HG03108 (cell line): ENCODE measurements at regions not wholly inside any gene's neighbourhood (a gene's known extent, or its start where the extent isn't known, plus 50 kb on each side); places are given as distances from the start of the nearest gene placed in this dataset.
"Not testable (repeated sequence)": the region's sequence is repeated elsewhere in the genome, so short reads cannot be mapped to it uniquely, and the experiment has no call there.

ENCODE experiments used
- ATAC-seq: cut with Tn5 transposase; IDR thresholded peaks from one replicate; pipeline ENCODE4 v1.9.1; 2021; ENCODE audit warnings: moderate library complexity; ENCODE audit not compliant: unreplicated experiment

DNA sequence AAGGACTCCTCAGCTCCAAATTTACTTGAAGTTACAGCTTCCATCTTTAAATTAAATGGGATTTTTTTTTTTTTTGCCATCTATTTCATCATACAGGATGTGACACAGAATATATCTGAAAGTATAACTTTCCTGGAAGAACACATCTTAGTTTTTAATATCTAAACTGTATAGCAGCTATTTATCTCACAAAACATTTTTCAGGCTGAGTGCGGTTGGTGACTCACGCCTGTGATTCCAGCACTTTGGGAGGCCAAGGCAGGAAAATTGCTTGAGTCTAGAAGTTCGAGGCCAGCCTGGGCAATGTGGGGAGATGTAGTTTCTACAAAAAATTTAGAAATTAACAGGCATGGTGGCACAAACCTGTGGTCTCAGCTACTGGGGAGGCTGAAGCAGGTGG lies 142.3 kb upstream of the KCNJ18 start:
- not testable (repeated sequence) for ATAC-seq

DNA sequence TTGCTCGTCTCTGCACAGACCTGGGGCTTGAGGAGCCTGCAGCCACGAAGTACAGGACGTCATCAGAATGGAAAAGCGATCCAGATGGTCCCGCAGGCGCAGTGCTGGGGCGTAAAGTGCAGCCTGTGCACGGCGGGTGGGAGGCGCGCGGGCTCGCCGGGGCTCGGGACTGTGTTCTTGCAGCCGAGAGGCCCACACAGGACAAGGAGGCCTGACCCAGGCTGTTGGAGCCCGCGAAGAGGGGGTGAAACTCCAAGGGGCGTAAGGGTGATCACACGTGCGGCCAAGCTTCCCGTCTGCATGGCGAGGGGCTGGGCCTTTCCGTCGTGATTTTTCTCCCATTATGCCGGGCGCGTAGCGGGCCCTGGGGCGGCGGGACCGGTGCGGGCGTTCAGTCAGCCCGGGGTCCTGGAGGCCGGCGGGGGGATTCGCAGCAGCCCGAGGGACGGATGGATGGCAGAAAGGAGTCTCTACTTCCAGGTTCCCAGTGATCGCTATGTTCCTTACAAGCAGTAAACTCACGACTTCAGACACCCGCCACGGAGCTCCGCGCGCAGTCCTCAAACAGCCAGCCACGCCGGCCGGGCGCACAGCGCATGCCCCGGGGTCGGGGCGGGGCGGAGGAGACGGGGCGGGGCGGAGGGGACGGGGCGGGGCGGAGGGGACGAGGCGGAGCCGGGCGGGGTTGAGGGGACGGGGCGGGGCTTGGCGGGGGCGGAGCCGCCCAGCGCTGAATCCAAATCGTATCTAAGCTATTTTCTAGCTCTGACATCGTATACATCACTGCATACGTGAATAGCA lies 141.0 kb upstream of the KCNJ18 start:
- peak; percentile 45 for ATAC-seq

DNA sequence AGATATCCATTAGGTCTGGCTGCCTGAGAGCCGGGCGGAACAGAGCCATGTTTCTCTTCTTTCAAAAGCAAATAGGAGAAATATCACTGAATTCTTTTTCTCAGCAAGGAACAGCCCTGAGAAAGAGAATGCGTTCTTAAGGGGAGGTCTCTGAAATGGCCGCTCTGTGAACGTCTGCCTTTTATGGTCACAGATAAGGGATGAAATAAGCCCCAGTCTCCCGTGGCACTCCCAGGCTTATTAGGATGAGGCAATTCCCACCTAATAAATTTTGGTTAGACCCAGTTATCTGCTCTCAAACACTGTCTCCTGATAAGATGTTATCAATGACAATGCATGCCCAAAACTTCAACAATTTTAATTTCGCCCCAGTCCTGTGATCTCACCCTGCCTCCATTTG lies 133.4 kb upstream of the KCNJ18 start:
- ATAC-seq, result not testable (repeated sequence)

DNA sequence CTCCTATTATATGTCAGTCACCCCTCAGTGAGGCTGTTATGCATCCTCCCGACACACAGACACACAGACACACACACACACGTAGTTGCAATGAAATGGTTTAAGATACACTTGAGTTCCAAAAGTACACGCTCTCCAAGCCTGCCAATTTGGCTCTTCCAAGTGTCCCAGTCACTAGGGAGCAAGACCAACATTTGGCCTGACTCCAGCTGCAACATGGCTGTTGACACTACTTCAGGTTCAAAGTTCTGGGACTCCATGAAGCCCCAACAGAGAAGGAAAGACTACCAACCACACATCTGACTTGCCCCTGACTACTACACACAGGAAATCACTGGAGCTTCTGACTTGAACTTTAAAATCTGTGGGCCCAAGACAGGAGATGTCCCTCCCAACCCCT lies 128.1 kb upstream of the KCNJ18 start:
- no peak for ATAC-seq

DNA sequence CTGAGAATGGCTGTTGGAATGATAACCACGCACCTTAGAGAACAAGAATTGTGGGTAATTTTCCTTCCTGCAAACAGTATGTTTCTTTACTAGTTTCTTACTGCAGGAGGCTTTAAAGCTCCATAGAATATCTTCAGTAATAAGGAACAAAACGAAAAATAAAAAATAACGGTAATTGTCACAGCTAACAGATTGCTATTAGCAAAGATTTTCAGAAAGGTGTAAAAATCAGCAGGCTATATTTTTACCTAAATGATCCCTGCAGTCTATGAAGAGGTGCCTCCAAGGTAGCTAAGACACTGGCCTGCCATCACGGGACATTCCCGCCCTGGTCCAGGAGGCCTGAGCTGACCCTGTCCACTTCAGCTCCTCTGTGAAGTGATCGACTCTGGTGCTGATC lies 127.6 kb upstream of the KCNJ18 start:
- ATAC-seq, result not testable (repeated sequence)

DNA sequence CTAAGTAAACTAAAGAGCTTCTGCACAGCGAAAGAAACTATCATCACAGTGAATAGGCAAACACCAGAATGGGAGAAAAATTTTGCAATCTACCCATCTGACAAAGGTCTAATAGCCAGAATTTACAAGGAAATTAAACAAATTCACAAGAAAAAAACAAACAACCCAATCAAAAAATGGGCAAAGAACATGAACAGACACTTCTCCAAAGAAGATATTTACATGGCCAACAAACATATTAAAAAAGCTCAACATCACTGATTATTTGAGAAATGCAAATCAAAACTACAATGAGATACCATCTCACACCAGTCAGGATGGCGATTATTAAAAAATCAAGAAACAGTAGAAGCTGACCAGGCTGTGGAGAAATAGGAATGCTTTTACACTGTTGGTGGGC lies 121.9 kb upstream of the KCNJ18 start:
- not testable (repeated sequence) for ATAC-seq

DNA sequence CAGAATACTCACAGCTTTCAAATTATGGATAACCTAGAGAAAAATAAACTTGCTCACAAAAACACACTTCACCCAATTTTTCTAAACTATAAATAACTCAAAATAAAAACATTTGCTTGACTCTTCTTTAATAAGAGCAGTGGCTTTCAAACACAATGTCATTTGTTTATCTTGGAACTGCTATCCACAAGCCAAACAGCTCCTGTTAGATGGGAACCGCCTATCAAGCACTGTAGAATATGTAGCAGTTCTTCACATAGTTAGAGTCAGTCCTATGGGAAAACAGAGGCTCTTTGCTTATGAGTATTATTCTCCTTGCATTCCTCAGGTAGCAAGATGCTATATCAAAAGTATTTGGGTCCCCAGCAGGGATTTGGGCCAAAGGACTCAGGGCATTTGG lies 120.2 kb upstream of the KCNJ18 start:
- not testable (repeated sequence) for ATAC-seq

DNA sequence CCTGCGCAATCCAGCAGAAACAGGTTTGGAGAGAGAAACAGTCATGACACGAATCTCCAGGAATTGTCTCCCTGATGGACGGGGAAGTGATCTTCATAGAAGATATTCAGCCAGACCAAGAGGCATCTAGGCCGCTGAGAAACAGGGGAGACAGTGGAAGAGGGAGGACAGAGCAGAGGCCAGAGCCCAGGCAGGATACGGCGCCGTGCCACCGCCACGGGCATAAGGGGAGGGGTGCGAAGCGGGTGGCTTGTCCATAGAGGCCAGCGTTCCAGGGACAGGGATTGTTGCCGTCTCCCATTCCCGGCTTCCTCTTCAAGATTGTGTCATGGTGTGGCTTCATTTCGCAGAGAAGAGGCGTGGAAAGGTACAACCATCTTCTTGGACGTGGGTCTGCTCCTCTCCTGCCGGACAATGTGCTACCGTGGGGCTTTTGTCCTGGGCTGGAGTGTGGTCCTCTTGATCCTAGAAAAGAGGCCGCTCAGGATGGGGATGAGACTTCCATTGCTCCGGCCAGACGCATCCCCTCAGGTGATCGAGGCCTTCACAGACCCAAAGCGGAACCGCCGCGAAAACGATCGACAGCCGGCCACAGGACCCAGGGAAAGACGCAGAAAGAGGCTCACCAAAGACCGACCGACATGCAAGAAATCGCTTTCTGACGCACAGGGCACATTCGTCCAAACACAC lies 118.9 kb upstream of the KCNJ18 start:
- ATAC-seq, result not testable (repeated sequence)

DNA sequence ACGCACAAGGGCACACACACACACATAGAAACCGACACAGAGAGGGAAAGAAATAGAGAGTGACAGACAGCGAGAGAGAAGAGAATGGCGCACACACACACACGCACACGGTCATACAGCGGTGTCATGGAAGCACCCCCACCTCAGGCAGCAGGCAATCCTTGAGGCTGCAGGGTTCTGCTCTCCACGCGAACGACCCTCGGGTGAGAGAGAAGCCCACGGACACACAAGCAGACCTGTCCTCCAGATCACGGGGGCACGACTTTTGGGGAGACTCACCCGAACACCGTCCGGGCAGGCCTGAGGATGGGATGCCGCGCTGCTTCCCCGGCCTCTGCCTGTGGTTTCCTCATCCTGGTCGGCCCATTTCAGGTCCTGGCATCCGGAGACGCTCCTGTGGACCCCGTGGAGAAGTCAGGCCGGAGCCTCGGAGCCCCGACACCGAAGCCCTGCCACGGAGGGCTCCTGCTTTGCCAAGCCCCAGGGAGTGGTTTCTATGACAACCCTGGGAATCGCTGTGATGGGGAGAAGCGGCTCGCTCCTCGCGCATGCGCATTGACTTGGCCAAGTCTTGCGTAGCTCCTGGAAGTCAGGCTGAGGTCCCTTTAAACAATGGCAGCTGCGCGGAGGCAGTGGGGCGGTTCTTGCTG lies 118.2 kb upstream of the KCNJ18 start:
- ATAC-seq, result no peak

DNA sequence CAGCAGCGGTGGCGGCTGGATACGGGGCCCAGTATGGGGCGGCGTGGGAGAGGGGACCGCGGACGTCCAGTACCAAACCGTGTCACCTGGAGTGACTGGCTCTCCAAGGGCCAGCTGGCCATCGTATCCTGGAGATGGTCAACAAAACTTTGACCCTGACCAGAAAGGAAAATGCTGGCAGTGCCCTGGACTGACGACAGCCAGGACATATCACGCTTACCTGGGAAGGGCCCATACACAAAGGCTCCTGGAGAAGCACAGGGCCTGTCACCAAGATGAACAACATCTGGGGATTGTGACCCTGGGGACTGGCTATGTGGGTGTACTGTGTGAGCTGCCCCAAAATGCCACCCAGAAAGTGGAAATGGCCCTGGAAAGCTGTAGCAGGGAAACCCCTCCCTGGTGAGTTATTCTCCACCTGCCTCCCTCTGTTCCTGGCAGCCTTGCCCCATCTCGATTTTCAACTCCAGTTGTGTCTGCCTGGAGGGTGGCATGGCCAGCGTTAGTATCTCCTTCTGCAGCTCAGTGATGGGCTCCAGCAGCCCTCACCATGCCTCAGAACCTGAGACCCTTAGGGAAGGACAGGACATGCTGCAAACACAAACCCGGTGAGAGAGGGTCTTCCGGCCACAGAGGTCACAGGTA lies 117.6 kb upstream of the KCNJ18 start:
- ATAC-seq, result not testable (repeated sequence)

DNA sequence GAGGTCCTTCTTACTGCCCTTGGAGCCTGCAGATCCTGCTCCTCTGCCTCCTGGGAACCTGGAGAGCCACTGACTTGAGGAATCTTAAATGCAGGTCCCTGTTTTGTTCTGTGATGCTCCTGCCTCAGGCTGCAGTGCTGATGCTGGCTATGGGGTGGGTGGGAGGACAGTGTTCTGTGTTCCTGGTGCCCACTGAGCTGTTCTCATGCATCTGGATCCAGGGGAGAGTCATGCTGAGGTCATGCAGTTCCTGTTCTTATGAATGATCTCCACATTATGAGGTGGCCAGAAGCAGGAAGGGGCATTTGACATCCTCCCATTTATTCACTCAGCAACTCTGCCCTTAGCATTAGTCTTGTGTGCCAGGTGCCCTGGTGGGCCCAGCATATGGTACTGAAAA lies 113.5 kb upstream of the KCNJ18 start:
- ATAC-seq, result not testable (repeated sequence)

DNA sequence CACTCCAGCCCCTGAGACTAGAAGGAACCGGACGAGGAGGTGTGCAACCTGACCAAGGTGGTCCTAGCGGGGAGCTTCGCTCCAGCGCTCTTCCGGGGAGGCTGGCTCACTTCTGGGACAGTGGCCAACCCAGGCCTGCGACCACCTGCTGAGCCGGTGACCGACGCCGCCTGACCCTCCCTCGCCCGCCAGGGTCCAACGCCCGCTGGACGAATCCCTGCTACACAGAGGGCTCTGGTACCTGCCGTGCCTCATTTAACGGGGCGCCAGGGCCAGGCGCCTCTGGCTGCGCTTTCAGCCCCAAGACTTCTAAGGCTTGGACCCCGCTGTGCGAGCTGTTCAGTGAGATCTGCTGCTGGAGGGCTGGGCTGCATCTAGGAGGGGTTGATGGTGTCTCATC lies 99.5 kb upstream of the KCNJ18 start:
- ATAC-seq, result no peak

DNA sequence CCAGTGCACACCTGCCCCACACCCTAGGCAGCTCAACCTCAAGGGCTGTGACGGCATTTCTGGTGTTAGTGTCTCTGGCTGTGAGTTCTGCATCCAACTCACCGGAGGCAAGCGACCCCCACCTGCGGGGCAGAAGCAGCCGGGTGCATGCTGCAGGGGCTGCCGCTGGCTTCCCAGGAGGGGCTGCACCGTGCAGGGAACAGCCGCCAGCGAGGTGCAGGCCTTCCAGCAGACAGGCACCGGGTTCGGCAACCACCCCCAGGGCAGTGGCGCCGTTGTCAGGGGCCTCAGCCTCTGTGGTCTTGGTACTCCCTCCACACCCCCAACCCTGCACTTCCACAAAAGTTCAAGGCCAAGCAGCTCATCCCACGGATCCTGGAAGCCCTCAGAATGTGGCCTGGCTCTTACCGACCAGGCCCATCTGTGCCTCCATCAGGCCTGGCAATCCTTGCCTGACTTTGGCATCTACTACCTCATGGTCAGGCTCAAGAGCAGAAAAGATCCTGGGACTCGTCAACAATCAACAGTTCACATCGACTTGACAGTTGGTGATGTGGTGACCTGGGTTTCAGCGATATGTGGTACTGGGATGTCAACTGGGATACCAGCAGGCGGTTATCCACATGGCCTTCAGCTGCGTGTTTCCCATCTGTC lies 98.7 kb upstream of the KCNJ18 start:
- not testable (repeated sequence) for ATAC-seq

DNA sequence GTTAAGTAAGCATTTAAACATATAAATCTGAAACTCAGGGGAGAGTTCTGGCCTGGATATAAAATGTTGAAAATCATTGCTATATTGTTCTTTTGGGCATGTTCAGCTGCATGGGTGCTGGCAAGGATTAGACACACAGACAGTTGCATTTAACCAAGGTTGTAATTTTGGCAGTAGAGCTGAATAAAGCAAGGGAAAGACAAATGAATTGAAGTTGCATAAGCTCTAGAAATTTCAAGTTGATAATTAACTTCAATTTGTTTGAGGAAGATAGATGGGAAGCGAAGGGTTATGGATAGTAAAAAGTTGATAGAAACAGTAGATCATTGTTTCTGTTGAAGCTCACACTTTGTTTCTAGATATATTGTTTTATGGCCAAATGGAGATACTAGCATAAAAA lies 97.2 kb upstream of the KCNJ18 start:
- ATAC-seq, result no peak

DNA sequence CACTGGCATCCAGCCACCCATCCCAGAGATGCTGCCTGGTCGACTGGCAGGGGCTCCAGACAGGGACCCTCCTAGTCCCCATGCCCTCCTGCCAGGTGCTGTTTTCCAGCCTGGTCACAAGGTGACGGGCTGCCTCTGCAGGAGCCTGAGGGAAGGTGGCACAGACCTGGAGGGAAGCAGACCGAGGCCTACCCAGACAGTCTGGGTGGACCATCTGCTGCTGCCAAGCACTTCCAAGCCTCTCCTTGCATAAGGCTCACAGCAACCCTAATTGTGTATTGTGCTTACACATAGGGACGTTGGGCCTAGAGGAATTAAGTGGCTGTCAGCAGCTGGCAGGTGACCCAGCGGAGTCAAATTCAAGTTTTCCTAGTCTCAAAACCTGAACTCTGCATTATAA lies 90.1 kb upstream of the KCNJ18 start:
- ATAC-seq, result no peak

DNA sequence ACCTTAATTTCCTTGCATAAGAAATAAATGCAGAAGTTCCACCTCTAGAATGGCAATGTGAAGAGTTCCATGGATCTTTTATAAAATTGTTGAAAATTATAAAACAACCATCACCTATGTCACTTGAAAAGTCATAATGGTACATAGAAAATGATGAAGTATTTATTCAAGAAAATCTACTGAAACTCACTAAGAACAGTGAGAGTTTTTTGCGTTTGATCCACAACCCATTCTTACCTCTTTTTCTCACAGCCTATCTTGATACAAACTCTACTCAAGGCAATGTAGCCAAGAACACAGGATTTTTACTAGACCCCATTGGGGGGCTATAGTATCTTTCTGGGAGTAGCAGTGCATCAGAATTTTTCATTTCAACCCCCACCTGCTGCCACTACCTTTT lies 89.0 kb upstream of the KCNJ18 start:
- ATAC-seq, result not testable (repeated sequence)

DNA sequence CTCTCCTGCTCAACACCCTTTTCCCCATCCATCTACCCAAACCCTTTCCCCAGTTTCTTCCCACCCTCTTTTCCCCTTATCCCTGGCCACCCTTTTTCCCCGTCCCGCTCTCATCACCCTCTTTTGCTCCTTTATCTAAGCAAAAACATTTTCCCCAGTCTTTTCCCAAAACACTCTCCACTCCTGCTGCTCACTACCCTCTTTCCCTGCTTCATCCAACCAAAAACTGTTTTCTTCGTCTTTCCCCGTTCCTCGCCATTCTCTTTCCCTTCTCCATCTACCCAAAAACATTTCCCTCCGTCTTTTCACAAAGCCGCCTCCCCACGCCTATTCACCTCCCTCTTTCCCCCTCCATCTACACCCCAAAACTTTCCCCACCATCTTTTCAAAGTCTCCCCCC lies 80.9 kb upstream of the KCNJ18 start:
- ATAC-seq, result not testable (repeated sequence)

DNA sequence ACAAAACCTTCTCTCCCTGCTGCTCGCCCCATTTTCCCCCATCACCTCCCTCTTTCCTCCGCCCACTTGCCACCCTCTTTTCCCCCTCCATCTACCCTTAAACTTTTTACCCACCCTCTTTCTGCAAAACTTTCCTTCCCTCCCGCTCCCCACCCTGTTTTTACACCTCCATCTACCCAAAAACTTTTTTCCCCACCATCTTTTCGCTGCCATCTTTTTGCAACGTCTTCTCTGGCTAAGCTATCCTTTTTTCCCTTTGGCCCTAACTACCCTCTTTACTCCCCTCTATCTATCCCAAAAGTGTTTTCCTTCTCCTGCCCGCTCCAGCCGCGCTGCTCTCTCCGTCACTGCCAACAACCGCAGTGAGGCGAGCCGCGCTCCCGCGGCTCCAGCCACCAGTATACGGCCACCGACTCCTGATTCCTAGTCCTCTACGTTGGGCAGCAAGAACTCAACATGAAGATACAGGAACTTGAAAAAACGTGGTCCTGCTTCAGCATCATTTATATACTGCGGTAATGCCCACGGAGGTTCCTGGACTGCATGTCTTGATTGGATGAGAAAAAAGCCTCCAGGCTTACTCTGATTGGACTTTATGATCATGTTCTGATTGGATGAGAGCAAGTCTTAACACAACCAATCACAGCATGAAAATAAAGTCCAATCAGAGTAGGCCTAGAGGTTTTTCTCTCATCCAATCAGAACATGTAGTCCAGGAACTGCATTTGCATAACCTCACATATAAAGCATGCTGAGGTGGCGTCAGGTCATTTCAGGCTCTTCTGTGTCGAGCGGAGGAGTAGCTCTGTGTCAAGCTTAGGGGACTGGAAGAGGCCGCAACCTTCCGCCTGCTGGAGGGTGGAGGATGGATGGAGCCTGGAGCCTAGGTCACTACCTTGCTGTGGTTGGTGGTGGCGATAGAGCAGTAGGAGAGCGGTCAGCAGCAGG lies 79.9 kb upstream of the KCNJ18 start:
- ATAC-seq, result not testable (repeated sequence)

DNA sequence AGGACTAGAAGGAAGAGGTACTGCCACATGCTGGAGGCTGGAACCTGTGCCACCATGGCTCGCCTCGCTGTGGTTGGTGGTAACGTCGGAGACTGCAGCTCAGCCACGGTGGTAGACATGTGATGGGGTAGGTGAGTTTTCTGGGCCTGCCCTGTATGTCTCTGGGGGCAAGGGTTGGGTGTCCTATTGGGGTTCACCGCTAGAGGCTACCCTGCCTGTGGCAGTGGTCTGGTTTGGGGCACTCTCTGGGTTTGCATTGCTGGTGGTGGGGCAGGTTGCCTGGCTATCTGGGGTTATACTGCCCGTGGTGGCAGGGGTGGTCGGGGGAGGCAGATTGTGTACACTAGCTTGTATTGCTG lies 79.3 kb upstream of the KCNJ18 start:
- no peak for ATAC-seq

DNA sequence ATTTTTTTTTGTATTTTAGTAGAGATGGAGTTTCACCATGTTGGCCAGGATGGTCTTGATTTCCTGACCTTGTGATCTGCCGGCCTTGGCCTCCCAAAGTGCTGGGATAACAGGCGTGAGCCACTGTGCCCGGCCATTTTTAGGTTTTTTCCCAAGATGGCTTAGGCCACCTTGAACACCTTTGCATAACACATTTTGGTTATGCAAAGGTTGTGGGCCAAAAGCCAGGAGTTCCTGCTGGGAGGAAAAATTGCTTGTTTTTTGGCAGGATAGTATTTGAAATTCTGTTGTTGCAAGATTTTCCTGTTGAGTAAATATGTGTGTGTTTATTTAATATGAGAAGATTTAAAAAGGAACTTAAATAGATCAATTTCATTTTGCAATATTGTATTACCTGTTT lies 65.3 kb upstream of the KCNJ18 start:
- not testable (repeated sequence) for ATAC-seq
